Trophoblast cell (in vitro differentiated cells and primary cell): ENCODE measurements at regions not wholly inside any gene's neighbourhood (a gene's known extent, or its start where the extent isn't known, plus 50 kb on each side); places are given as distances from the start of the nearest gene placed in this dataset.
"Not testable (repeated sequence)": the region's sequence is repeated elsewhere in the genome, so short reads cannot be mapped to it uniquely, and the experiment has no call there.

ENCODE experiments used
- DNase-seq, 2 donors: peaks; one replicate each; pipeline ENCODE4 v3.0.0-alpha.2; 2016
- H2AFZ ChIP-seq: 2 replicates; pipeline ENCODE4 v1.6.1; 2013; ENCODE audit warnings: low read length, moderate library complexity, mild to moderate bottlenecking; ENCODE audit not compliant: insufficient read depth, poor library complexity
- H2AK5ac ChIP-seq: 2 replicates; pipeline ENCODE4 v1.6.1; 2013; ENCODE audit warnings: mild to moderate bottlenecking, low read length
- H2BK120ac ChIP-seq: 2 replicates; pipeline ENCODE4 v1.6.1; 2013; ENCODE audit warnings: low read length, mild to moderate bottlenecking, moderate library complexity; ENCODE audit not compliant: insufficient read depth, poor library complexity
- H2BK12ac ChIP-seq: 2 replicates; pipeline ENCODE4 v1.6.1; 2013; ENCODE audit warnings: mild to moderate bottlenecking, low read length, moderate library complexity
- H2BK5ac ChIP-seq: 2 replicates; pipeline ENCODE4 v1.6.1; 2013; ENCODE audit warnings: low read length, low read depth, moderate library complexity, mild to moderate bottlenecking; ENCODE audit not compliant: poor library complexity
- H3K14ac ChIP-seq: 2 replicates; pipeline ENCODE4 v1.6.1; 2013; ENCODE audit warnings: mild to moderate bottlenecking, low read length
- H3K18ac ChIP-seq: 2 replicates; pipeline ENCODE4 v1.6.1; 2013; ENCODE audit warnings: mild to moderate bottlenecking, low read length
- H3K23ac ChIP-seq: 2 replicates; pipeline ENCODE4 v1.6.1; 2013; ENCODE audit warnings: low read length
- H3K27ac ChIP-seq: 2 replicates; pipeline ENCODE4 v1.5.1; 2013; ENCODE audit warnings: low read depth, mild to moderate bottlenecking, inconsistent platforms, low read length, moderate library complexity
- H3K27me3 ChIP-seq: 2 replicates; pipeline ENCODE4 v1.6.1; 2013; ENCODE audit warnings: inconsistent platforms, mild to moderate bottlenecking, low read length, moderate library complexity; ENCODE audit not compliant: insufficient read depth
- H3K36me3 ChIP-seq, 2 experiments: 1 replicate in 1 of 2; 2 replicates in 1 of 2; pipeline ENCODE4 v1.6.1; 2013; ENCODE audit warnings: low read length in 2 of 2, mild to moderate bottlenecking in 2 of 2, moderate library complexity in 1 of 2; ENCODE audit not compliant: insufficient read depth in 2 of 2, control insufficient read depth in 1 of 2
- H3K4ac ChIP-seq: 2 replicates; pipeline ENCODE4 v1.6.1; 2013; ENCODE audit warnings: low read depth, mild to moderate bottlenecking, low read length, moderate library complexity
- H3K4me1 ChIP-seq, 2 experiments: 1 replicate in 1 of 2; 2 replicates in 1 of 2; pipeline ENCODE4 v1.6.1; 2013; ENCODE audit warnings: low read length in 2 of 2, mild to moderate bottlenecking in 2 of 2, moderate library complexity in 1 of 2; ENCODE audit not compliant: insufficient read depth in 2 of 2, control insufficient read depth in 1 of 2
- H3K4me2 ChIP-seq: 2 replicates; pipeline ENCODE4 v1.6.1; 2013; ENCODE audit warnings: inconsistent platforms, mild to moderate bottlenecking, low read length, moderate library complexity
- H3K4me3 ChIP-seq: 2 replicates; pipeline ENCODE4 v1.5.1; 2013; ENCODE audit warnings: mild to moderate bottlenecking, low read depth, low read length, inconsistent platforms
- H3K79me1 ChIP-seq: one replicate; pipeline ENCODE4 v1.6.1; 2013; ENCODE audit warnings: low read length
- H3K79me2 ChIP-seq: 2 replicates; pipeline ENCODE4 v1.6.1; 2013; ENCODE audit warnings: low read length, mild to moderate bottlenecking; ENCODE audit not compliant: control insufficient read depth, insufficient read depth, poor library complexity
- H3K9ac ChIP-seq: 2 replicates; pipeline ENCODE4 v1.6.1; 2013; ENCODE audit warnings: mild to moderate bottlenecking, low read length
- H3K9me3 ChIP-seq: 2 replicates; pipeline ENCODE4 v1.6.1; 2013; ENCODE audit warnings: low read depth, mild to moderate bottlenecking, control low read depth, inconsistent platforms, low read length; ENCODE audit not compliant: insufficient read depth
- H4K12ac ChIP-seq: 2 replicates; pipeline ENCODE4 v1.6.1; 2013; ENCODE audit warnings: low read depth, mild to moderate bottlenecking, low read length, moderate library complexity
- H4K8ac ChIP-seq: 2 replicates; pipeline ENCODE4 v1.6.1; 2013; ENCODE audit warnings: low read depth, mild to moderate bottlenecking, low read length, moderate library complexity
- H4K91ac ChIP-seq: one replicate; pipeline ENCODE4 v1.6.1; 2013; ENCODE audit warnings: low read depth, mild to moderate bottlenecking, low read length, moderate library complexity
- WGBS: extraction: QIAGEN DNeasy Blood & Tissue Kit; methylation state at CpG from one replicate; pipeline ENCODE4 v1.1.7; 2013; ENCODE audit warnings: missing lambda C conversion rate; ENCODE audit not compliant: insufficient read length, insufficient coverage; ENCODE audit errors: extremely low coverage; 5-methylcytosine and 5-hydroxymethylcytosine counted together

DNA sequence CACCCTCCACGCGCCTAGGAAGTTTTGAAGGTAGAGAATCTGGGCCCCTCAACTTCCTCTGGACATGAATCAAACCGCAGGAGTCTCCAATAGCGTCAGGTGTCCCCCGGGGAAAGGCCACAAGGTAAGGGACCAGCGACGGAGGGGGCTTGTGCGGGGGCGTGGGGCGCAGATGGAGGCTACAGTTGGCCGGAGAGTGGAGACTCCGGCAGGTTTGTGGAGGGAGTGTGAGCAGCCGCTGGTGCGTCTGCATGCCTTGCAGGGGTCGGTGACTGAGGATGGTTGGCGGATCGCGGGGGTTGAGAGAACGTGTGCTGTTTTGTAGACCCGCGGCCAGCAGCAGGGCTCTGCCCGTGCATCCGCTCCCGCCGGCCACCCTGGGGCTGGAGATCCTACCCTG, 303.3 kb upstream of the DPP6 start:
- not testable (repeated sequence) for H3K14ac ChIP-seq, H3K79me1 ChIP-seq, H2AFZ ChIP-seq, H3K27me3 ChIP-seq, H4K8ac ChIP-seq, H3K36me3 ChIP-seq, H2BK120ac ChIP-seq, H3K4me2 ChIP-seq, H3K27ac ChIP-seq, H2BK12ac ChIP-seq, H2AK5ac ChIP-seq, H3K4ac ChIP-seq, H3K9me3 ChIP-seq, H3K4me1 ChIP-seq, H3K79me2 ChIP-seq, H3K9ac ChIP-seq, H3K4me3 ChIP-seq, DNase-seq, H4K91ac ChIP-seq, H4K12ac ChIP-seq, H3K23ac ChIP-seq, H2BK5ac ChIP-seq, H3K18ac ChIP-seq
- no CpG with 5 or more reads among the region's 25 CpGs for WGBS

GRCh38 chr7:153765869-153766268, 286.3 kb upstream of the DPP6 start:
- H3K9ac ChIP-seq, H3K79me1 ChIP-seq, H3K18ac ChIP-seq, H2AK5ac ChIP-seq, H3K36me3 ChIP-seq, H3K14ac ChIP-seq, H3K9me3 ChIP-seq, H3K4me1 ChIP-seq, H2BK120ac ChIP-seq, H4K91ac ChIP-seq, H4K12ac ChIP-seq, H3K27me3 ChIP-seq, H3K4me3 ChIP-seq, H3K27ac ChIP-seq, H2AFZ ChIP-seq, DNase-seq, H4K8ac ChIP-seq, H3K4me2 ChIP-seq, H2BK12ac ChIP-seq, H2BK5ac ChIP-seq, H3K79me2 ChIP-seq, H3K4ac ChIP-seq, H3K23ac ChIP-seq: not testable (repeated sequence)
- WGBS, result no CpG with 5 or more reads among the region's 3 CpGs

DNA sequence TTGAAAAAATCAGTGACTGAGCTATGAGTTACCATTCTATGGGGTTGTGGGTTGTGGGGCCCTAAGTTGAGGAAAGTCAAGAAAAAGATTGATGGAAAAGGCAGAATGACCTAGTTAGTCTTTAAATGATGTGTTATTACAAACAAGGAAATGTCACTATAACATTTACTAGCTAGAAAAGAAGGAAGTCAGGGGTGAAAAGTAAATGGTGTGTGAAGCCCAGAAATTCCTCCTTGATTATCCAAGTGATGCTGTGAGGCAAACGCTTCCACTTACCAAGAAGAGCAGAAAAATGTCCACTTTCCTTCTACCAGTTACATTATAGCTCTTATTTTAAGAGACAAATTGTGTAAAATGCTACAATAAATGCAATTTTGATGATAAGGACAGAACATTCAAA, 285.3 kb upstream of the DPP6 start:
- H3K27ac ChIP-seq, H3K9me3 ChIP-seq: not testable (repeated sequence)
- no CpG with 5 or more reads among the region's 1 CpG for WGBS

GRCh38 chr7:153772966-153773365, 279.2 kb upstream of the DPP6 start:
- no peak overlapping the region for H3K4ac ChIP-seq

More for the DNA sequence above, 285.3 kb upstream of the DPP6 start:
- H3K36me3 ChIP-seq, H3K4me1 ChIP-seq, H3K4ac ChIP-seq, H2BK12ac ChIP-seq, H2BK120ac ChIP-seq, H4K91ac ChIP-seq, H3K18ac ChIP-seq, H3K27me3 ChIP-seq, DNase-seq, H3K23ac ChIP-seq, H3K14ac ChIP-seq, H2BK5ac ChIP-seq, H3K79me1 ChIP-seq, H2AFZ ChIP-seq, H3K9ac ChIP-seq, H3K79me2 ChIP-seq, H4K8ac ChIP-seq, H3K4me2 ChIP-seq, H3K4me3 ChIP-seq, H4K12ac ChIP-seq, H2AK5ac ChIP-seq: not testable (repeated sequence)

More at GRCh38 chr7:153772966-153773365, 279.2 kb upstream of the DPP6 start:
- H3K36me3 ChIP-seq, result no peaks in the 10 kb centered on the region
- H4K91ac ChIP-seq, result no peak overlapping the region
- no peaks in the 10 kb centered on the region for H3K79me1 ChIP-seq
- H3K79me2 ChIP-seq, result no peaks in the 10 kb centered on the region
- no peak overlapping the region for H3K23ac ChIP-seq
- no peaks in the 10 kb centered on the region for H3K27me3 ChIP-seq
- H2AK5ac ChIP-seq, result no peak overlapping the region
- no peak overlapping the region for H3K27ac ChIP-seq
- H3K9ac ChIP-seq, result no peak overlapping the region
- H3K4me2 ChIP-seq, result no peak overlapping the region
- DNase-seq, result no peak
- H3K18ac ChIP-seq, result no peak overlapping the region
- no peak overlapping the region for H4K12ac ChIP-seq
- WGBS, result no CpG with 5 or more reads among the region's 3 CpGs
- no peaks in the 10 kb centered on the region for H3K9me3 ChIP-seq
- no peak overlapping the region for H2BK5ac ChIP-seq
- no peak overlapping the region for H4K8ac ChIP-seq
- no peak overlapping the region for H3K14ac ChIP-seq
- H3K4me1 ChIP-seq, result no peaks in the 10 kb centered on the region
- H2BK120ac ChIP-seq, result no peak overlapping the region
- no peak overlapping the region for H3K4me3 ChIP-seq
- H2BK12ac ChIP-seq, result no peak overlapping the region
- H2AFZ ChIP-seq, result no peak overlapping the region
